ENCODE measurements at regions not wholly inside any gene's neighbourhood (a gene's known extent, or its start where the extent isn't known, plus 50 kb on each side); places are given as distances from the start of the nearest gene placed in this dataset.
"Not testable (repeated sequence)": the region's sequence is repeated elsewhere in the genome, so short reads cannot be mapped to it uniquely, and the experiment has no call there.

DNA sequence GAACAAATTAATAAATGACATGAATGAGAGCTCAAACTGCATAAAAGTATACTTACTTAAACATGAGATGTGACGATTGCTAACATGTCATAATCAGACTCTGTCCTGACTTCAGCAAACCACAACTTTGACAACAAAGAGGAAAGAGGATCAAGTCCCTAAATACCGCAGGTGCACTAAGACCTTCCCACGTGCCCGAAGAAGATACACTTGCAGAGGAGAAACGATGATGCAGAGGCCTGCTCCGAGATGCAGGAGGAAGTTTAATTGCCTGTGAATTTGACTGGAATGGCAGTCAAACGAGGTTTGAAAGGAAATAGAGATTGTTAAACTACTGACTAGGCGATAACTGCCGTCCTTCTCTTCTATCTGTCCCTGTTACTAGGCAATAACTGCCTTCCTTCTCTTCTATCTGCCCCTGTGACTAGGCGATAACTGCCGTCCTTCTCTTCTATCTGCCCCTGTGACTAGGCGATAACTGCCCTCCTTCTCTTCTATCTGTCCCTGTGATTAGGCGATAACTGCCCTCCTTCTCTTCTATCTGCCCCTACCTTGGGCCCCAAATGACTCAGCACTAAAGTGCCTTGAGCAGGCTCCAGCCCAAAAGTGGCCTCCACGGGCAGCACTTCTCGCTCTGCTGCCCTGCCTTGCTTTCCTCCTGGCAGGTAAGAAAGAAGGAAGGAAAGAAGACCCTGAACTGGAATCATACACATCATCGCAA lies 2226.0 kb upstream of the DEFB115 start:
- H3K27ac Mint-ChIP-seq; H3K4me3 Mint-ChIP-seq; H3K36me3 Mint-ChIP-seq; ATAC-seq; DNase-seq (ENCODE audit: low spot score in 2 of 2); H3K4me1 Mint-ChIP-seq: not testable (repeated sequence)
- peaks cover 29% of the 10 kb centered on the region for H3K9me3 Mint-ChIP-seq

DNA sequence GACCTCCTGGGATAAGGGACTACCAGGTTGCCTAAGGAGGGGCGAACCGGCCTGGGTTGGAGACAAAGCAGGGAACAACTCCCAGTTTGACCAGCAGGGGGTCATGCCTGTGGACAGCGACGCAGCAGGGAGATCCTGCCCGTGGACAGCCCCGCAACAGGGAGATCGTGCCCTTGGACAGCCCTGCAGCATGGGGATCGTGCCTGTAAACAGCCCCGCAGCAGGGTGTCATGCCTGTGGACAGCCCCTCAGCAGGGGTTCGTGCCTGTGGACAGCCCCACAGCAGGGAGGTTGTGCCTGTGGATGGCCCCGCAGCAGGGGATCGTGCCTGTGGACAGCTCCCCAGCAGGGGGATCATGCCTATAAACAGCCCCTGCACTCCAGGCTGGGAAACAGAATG lies 2213.2 kb upstream of the DEFB115 start:
- H3K4me1 Mint-ChIP-seq; H3K27ac Mint-ChIP-seq; ATAC-seq; H3K4me3 Mint-ChIP-seq; H3K36me3 Mint-ChIP-seq; DNase-seq (ENCODE audit: low spot score in 2 of 2): not testable (repeated sequence)
- peaks cover 11% of the 10 kb centered on the region for H3K9me3 Mint-ChIP-seq

- DNase-seq (ENCODE audit: low spot score in 2 of 2); H3K27ac Mint-ChIP-seq; H3K4me3 Mint-ChIP-seq; H3K36me3 Mint-ChIP-seq; ATAC-seq; H3K4me1 Mint-ChIP-seq: not testable (repeated sequence)
- H3K9me3 Mint-ChIP-seq = peaks cover 13% of the 10 kb centered on the region
Measured at GRCh38 chr20:29050008-29050606, 2207.4 kb upstream of the DEFB115 start.

- not testable (repeated sequence) for H3K27ac Mint-ChIP-seq; ATAC-seq; H3K36me3 Mint-ChIP-seq; H3K4me1 Mint-ChIP-seq; DNase-seq (ENCODE audit: low spot score in 2 of 2); H3K4me3 Mint-ChIP-seq
- peaks cover 18% of the 10 kb centered on the region for H3K9me3 Mint-ChIP-seq
Measured at GRCh38 chr20:29057866-29058484, 2199.5 kb upstream of the DEFB115 start.

DNA sequence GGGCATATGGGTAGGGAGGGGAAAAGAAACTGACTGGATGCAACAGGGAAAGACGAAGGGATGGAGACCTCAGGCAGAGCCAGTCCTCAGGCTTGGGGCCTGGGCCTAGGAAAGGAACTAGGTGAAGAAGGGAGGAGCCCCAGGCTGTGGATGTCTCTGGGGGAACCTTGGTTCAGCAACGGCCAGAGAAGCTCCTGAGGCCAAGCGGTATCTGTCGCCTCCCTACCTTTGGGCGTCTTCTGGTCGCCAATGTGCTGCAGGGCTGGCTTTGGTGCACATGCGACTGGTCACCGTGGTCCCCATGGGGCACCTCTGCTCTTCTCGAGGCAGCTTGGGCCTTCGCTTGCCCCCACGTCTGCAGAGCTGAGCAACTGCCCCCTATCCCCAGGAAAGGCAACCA lies 2195.0 kb upstream of the DEFB115 start:
- ATAC-seq; H3K4me1 Mint-ChIP-seq; H3K4me3 Mint-ChIP-seq; H3K27ac Mint-ChIP-seq; DNase-seq (ENCODE audit: low spot score in 2 of 2); H3K36me3 Mint-ChIP-seq: not testable (repeated sequence)
- H3K9me3 Mint-ChIP-seq = peaks cover 32% of the 10 kb centered on the region

DNA sequence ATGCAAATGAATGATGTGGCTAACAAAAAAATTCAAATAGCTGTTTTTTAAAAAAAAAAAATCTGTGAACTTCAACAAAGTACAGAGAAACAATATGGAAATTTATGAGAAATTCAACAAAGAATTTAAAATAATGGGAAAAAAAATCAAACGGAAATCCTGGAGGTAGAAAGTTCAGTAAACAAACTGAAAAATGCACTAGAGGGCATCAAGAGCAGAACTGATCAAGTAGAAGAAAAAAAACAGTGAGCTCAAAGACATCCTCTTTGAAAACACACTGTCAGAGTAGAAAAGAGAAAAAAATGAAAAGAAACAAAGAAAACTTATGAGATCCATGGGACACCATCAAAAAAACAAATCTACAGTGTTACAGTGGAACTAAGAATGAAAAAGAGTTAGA lies 2191.1 kb upstream of the DEFB115 start:
- H3K36me3 Mint-ChIP-seq; DNase-seq (ENCODE audit: low spot score in 2 of 2); H3K4me1 Mint-ChIP-seq; H3K4me3 Mint-ChIP-seq; H3K27ac Mint-ChIP-seq; ATAC-seq: not testable (repeated sequence)
- H3K9me3 Mint-ChIP-seq = peaks cover 34% of the 10 kb centered on the region

GRCh38 chr20:29073640-29074039 lies 2183.8 kb upstream of the DEFB115 start:
- not testable (repeated sequence) for H3K4me3 Mint-ChIP-seq; H3K27ac Mint-ChIP-seq; H3K36me3 Mint-ChIP-seq; ATAC-seq; H3K4me1 Mint-ChIP-seq; DNase-seq (ENCODE audit: low spot score in 2 of 2)
- peaks cover 14% of the 10 kb centered on the region for H3K9me3 Mint-ChIP-seq

- Mint-ChIP-seq H3K27ac (no peak overlapping the region), H3K4me3 (no peak overlapping the region), H3K4me1 (no peaks in the 10 kb centered on the region), H3K36me3 (no peaks in the 10 kb centered on the region), H3K9me3 (peaks cover 23% of the 10 kb centered on the region)
- DNase-seq (ENCODE audit: low spot score in 2 of 2) (peak in 1 of 2 donors; percentile 59), ATAC-seq (peak; percentile 57)
Measured at GRCh38 chr20:29079769-29080690, 2177.4 kb upstream of the DEFB115 start.

GRCh38 chr20:29081712-29082111 lies 2175.8 kb upstream of the DEFB115 start:
- H3K4me3 Mint-ChIP-seq, H3K4me1 Mint-ChIP-seq: not testable (repeated sequence)

DNA sequence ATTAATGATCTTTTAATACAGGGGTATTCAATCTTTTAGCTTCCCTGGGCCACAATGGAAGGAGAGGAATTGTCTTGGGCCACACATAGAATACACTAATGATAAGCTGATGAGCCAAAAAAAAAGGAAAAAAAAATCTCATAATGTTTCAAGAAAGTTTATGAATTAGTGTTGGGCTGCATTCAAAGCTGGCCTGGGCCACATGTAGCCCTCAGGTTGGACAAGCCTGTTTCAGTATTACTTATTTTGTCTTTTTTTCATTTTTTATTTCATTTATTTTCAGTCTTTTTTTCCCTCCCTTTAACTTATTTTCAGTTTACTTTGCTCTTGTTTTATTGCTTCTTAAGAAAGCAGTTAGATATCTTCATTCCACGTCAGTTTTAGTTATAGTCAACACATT lies 2171.8 kb upstream of the DEFB115 start:
- DNase-seq (ENCODE audit: low spot score in 2 of 2) (no peak), ATAC-seq (no peak)
- no peaks in the 10 kb centered on the region for H3K36me3 Mint-ChIP-seq
- H3K9me3 Mint-ChIP-seq = peaks cover 24% of the 10 kb centered on the region
- no peaks in the 10 kb centered on the region for H3K4me1 Mint-ChIP-seq
- no peak overlapping the region for H3K4me3 Mint-ChIP-seq
- H3K27ac Mint-ChIP-seq = no peak overlapping the region

More at GRCh38 chr20:29081712-29082111, 2175.8 kb upstream of the DEFB115 start:
- H3K27ac Mint-ChIP-seq; H3K36me3 Mint-ChIP-seq; DNase-seq (ENCODE audit: low spot score in 2 of 2); ATAC-seq: not testable (repeated sequence)
- H3K9me3 Mint-ChIP-seq = peaks cover 23% of the 10 kb centered on the region

DNA sequence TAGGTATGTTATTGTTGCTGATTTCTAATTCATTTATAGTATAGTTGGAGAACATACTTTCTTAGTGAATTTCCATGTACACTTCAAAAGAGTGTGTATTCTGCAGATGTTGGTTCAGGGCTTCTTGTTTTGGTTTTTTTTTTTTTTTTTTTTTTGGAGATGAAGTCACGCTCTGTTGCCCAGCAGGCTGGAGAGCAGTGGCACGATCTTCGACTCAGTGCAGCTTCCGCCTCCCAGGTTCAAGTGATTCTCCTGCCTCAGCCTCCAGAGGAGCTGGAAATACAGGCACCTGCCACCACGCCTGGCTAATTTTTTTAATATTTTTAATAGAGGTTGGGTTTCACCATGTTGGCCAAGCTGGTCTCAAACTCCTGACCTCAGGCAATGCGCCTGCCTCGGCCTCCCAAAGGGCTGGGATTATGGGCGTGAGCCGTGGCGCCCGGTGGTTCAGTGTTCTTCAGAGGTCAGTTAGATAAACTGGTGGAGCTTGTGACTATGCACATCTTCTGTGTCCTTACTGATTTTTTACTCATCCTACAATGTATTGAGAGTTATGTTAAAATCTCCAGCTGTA lies 2171.2 kb upstream of the DEFB115 start:
- not testable (repeated sequence) for H3K4me3 Mint-ChIP-seq; H3K27ac Mint-ChIP-seq; H3K4me1 Mint-ChIP-seq; ATAC-seq; DNase-seq (ENCODE audit: low spot score in 2 of 2); H3K36me3 Mint-ChIP-seq
- peaks cover 24% of the 10 kb centered on the region for H3K9me3 Mint-ChIP-seq

- H3K4me1 Mint-ChIP-seq = no peaks in the 10 kb centered on the region
- ATAC-seq = no peak
- H3K27ac Mint-ChIP-seq = no peak overlapping the region
- peaks cover 24% of the 10 kb centered on the region for H3K9me3 Mint-ChIP-seq
- no peak overlapping the region for H3K4me3 Mint-ChIP-seq
- DNase-seq (ENCODE audit: low spot score in 2 of 2) = no peak
- no peaks in the 10 kb centered on the region for H3K36me3 Mint-ChIP-seq
Measured at GRCh38 chr20:29086938-29087337, 2170.5 kb upstream of the DEFB115 start.

DNA sequence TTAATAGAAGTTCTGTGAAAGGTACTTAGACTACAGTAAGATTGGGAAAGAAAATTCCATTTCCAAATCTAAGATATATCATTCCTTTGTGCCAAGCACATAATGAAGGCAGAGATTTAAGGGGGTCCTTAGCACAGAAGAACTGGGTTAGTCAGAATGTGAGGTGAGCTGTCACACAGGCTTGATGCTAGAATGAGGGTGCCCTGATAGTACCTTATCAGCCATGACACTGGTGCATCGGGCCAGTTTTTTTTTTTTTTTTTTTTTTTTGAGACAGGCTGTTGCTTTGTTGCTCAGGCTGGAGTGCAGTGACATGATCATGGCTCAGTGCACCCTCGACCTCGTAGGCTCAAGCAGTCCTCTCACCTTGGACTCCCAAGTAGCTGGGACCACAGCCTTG lies 2169.6 kb upstream of the DEFB115 start:
- not testable (repeated sequence) for H3K36me3 Mint-ChIP-seq; ATAC-seq; H3K27ac Mint-ChIP-seq; DNase-seq (ENCODE audit: low spot score in 2 of 2); H3K4me3 Mint-ChIP-seq; H3K4me1 Mint-ChIP-seq
- H3K9me3 Mint-ChIP-seq = peaks cover 24% of the 10 kb centered on the region

- DNase-seq (ENCODE audit: low spot score in 2 of 2); H3K27ac Mint-ChIP-seq; ATAC-seq; H3K36me3 Mint-ChIP-seq; H3K4me3 Mint-ChIP-seq; H3K4me1 Mint-ChIP-seq: not testable (repeated sequence)
- H3K9me3 Mint-ChIP-seq = peaks cover 24% of the 10 kb centered on the region
Measured at GRCh38 chr20:29088472-29088871, 2169.0 kb upstream of the DEFB115 start.

DNA sequence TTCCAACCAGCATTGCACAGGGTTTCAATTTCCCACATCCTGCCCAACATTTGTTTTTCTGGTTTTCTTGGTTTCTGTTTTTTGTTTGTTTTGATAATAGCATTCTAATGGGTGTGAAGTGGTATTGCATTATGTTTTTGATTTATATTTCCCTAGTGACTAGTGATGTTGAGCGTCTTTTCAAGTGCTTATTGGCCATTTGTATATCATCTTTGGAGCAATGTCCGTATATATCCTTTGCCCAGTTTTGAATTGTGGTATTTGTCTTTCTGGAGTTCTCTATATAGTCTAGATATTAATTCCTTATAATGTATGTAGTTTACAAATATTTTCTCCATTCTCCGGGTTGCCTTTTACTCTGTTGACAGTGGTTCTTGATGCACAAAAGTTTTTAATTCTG lies 2168.1 kb upstream of the DEFB115 start:
- not testable (repeated sequence) for ATAC-seq; H3K27ac Mint-ChIP-seq; DNase-seq (ENCODE audit: low spot score in 2 of 2)

More for the DNA sequence above, 2168.1 kb upstream of the DEFB115 start:
- peaks cover 20% of the 10 kb centered on the region for H3K9me3 Mint-ChIP-seq
- not testable (repeated sequence) for H3K4me1 Mint-ChIP-seq, H3K36me3 Mint-ChIP-seq, H3K4me3 Mint-ChIP-seq
